Kidney (tissue), 13 donors: ENCODE measurements at regions not wholly inside any gene's neighbourhood (a gene's known extent, or its start where the extent isn't known, plus 50 kb on each side); places are given as distances from the start of the nearest gene placed in this dataset.

Experiments
- DNase-seq, 5 donors: peaks; one replicate each; pipeline ENCODE4 v3.0.0-alpha.2; 2013 to 2020
- FAIRE-seq: peaks from 2 replicates; lab custom pipeline; 2012; peaks lifted over from hg19 to GRCh38; lab: Jason Lieb, UNC
- H3K27ac ChIP-seq, 2 donors: one replicate each; pipeline ENCODE4 v1.7.0; 2013; ENCODE audit warnings: low read depth in 2 of 2, low read length in 2 of 2, inconsistent platforms in 1 of 2
- H3K27me3 ChIP-seq: one replicate; pipeline ENCODE4 v1.7.1; 2013; ENCODE audit warnings: low read length, inconsistent platforms; ENCODE audit not compliant: control insufficient read depth, insufficient read depth
- H3K36me3 ChIP-seq, 3 donors: one replicate each; pipeline versions ENCODE4 v1.7.0 to v1.7.1; 2013; ENCODE audit warnings: low read length in 3 of 3, control low read depth in 1 of 3, inconsistent platforms in 1 of 3; ENCODE audit not compliant: insufficient read depth in 3 of 3, control insufficient read depth in 2 of 3
- H3K4me1 ChIP-seq, 3 donors: one replicate each; pipeline versions ENCODE4 v1.7.0 to v1.7.1; 2013; ENCODE audit warnings: low read length in 3 of 3, inconsistent platforms in 1 of 3, low read depth in 1 of 3; ENCODE audit not compliant: control insufficient read depth in 2 of 3, insufficient read depth in 2 of 3
- H3K4me3 ChIP-seq, 3 donors: one replicate each; pipeline versions ENCODE4 v1.7.0 to v1.8.1; 2013; ENCODE audit warnings: low read length in 3 of 3, control low read depth in 1 of 3, inconsistent platforms in 1 of 3
- H3K9ac ChIP-seq, 3 donors: one replicate each; pipeline versions ENCODE4 v1.7.0 to v1.7.1; 2013; ENCODE audit warnings: low read length in 3 of 3, control low read depth in 1 of 3, inconsistent platforms in 1 of 3
- H3K9me3 ChIP-seq, 3 donors: one replicate each; pipeline versions ENCODE4 v1.7.0 to v1.7.1; 2013; ENCODE audit warnings: low read length in 3 of 3, control low read depth in 1 of 3, inconsistent platforms in 1 of 3; ENCODE audit not compliant: control insufficient read depth in 2 of 3, insufficient read depth in 1 of 3
- intact Hi-C: fragments of 100-400 bp; cut with DNase I; formaldehyde crosslinking; loops from one replicate; pipeline ENCODE4 v1.11.1; 2022
- TF ChIP-seq, protein P1 (sequence below): IDR thresholded peaks from 3 replicates; pipeline ENCODE4 v1.5.1; 2012; ENCODE audit warnings: mild to moderate bottlenecking, moderate library complexity, borderline replicate concordance; ENCODE audit not compliant: insufficient read depth; ENCODE audit errors: extremely low read depth
- donor health status: control.
- donor health status: control.
- donor health status: control.
- donor health status: control.
- donor health status: control.
- donor health status: DM: yes; HTN: yes; CAD: no.
- donor health status: Normal renal cell carcinoma (clear cell type).

DNA sequence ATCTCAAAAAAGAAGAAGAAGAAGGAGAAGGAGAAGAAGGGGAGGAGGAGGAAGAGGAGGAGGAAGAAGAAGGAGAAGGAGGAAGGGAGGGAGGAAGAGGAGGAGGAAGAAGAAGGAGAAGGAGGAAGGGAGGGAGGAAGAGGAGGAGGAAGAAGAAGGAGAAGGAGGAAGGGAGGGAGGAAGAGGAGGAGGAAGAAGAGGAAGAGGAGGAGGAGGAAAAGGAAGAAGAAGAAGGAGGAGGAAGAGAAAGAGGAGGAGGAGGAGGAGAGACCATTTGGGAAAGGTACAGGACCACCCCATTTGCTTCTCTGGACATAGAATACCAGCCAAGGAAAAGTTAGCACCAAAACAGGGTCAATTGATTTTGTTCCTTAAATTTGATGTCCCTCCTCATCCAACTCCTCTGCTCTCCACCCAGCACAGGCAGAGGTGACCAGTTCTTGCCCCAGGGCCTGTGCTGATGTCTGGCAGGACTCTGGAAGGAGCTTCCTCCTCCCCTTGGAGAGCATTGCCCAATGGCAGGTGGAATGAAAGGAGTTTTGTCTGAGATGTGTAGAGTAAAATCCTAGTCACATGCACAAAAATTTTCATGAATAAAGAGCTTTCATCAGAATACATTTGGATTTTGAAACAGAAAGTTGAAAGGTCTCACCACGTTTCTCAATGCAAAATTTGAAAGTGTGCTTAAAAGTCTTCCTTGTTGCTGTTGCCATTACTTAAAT is 182.9 kb downstream of the LY86 start:
- Histone ChIP-seq H3K36me3 (no peaks in the 10 kb centered on the region), H3K4me3 (no peak overlapping the region), H3K9ac (no peak overlapping the region), H3K27ac (no peak overlapping the region), H3K9me3 (no peaks in the 10 kb centered on the region), H3K4me1 (no peaks in the 10 kb centered on the region), H3K27me3 (no peaks in the 10 kb centered on the region)
- FAIRE-seq, result no peak
- no peak for DNase-seq
- intact Hi-C loops, result no loop called here
- TF ChIP-seq, protein P1, sequence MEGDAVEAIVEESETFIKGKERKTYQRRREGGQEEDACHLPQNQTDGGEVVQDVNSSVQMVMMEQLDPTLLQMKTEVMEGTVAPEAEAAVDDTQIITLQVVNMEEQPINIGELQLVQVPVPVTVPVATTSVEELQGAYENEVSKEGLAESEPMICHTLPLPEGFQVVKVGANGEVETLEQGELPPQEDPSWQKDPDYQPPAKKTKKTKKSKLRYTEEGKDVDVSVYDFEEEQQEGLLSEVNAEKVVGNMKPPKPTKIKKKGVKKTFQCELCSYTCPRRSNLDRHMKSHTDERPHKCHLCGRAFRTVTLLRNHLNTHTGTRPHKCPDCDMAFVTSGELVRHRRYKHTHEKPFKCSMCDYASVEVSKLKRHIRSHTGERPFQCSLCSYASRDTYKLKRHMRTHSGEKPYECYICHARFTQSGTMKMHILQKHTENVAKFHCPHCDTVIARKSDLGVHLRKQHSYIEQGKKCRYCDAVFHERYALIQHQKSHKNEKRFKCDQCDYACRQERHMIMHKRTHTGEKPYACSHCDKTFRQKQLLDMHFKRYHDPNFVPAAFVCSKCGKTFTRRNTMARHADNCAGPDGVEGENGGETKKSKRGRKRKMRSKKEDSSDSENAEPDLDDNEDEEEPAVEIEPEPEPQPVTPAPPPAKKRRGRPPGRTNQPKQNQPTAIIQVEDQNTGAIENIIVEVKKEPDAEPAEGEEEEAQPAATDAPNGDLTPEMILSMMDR, result no peak

DNA sequence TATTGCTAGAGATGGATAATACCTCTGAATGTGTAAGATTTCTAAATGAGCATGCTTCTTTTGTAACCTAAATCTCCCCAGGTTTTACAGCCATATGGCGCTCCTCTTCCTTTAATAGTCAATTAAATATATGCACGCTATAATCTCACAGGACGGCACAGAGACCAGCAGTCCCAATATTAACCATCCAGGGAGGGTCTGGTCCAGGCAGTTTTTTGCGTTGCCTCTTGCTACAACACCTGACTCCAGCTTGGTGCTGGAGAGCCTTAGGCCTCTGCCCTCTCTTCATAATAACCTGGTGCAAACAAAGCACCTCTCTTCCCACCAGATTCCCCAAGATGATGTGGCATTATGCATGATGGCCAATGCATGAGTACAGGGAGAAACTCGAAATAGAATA is 183.4 kb downstream of the LY86 start:
- Histone ChIP-seq H3K9ac (no peak overlapping the region), H3K4me1 (no peaks in the 10 kb centered on the region), H3K36me3 (no peaks in the 10 kb centered on the region), H3K9me3 (peaks cover 0 to 2% (median 0%) of the 10 kb centered on the region in 3 donors), H3K27ac (no peak overlapping the region), H3K4me3 (no peak overlapping the region), H3K27me3 (no peaks in the 10 kb centered on the region)
- intact Hi-C loops, result no loop called here
- TF ChIP-seq, protein P1, result no peak
- DNase-seq (no peak), FAIRE-seq (no peak)

- H3K4me1 ChIP-seq, result no peaks in the 10 kb centered on the region
- H3K36me3 ChIP-seq, result no peaks in the 10 kb centered on the region
- H3K27ac ChIP-seq, result no peak overlapping the region
- H3K27me3 ChIP-seq, result no peaks in the 10 kb centered on the region
- intact Hi-C loops, result no loop called here
- TF ChIP-seq, protein P1, result no peak
- DNase-seq (no peak), FAIRE-seq (no peak)
- H3K9me3 ChIP-seq, result peaks cover 0 to 2% (median 0%) of the 10 kb centered on the region in 3 donors
- no peak overlapping the region for H3K4me3 ChIP-seq
- H3K9ac ChIP-seq, result no peak overlapping the region
Measured at GRCh38 chr6:6772751-6773150, 184.2 kb downstream of the LY86 start.

- DNase-seq (no peak), FAIRE-seq (no peak)
- H3K36me3 ChIP-seq, result no peaks in the 10 kb centered on the region
Measured at GRCh38 chr6:6775074-6775473, 186.6 kb downstream of the LY86 start.

More at GRCh38 chr6:6775074-6775473, 186.6 kb downstream of the LY86 start:
- no peak overlapping the region for H3K27ac ChIP-seq
- H3K4me3 ChIP-seq, result no peak overlapping the region
- no peaks in the 10 kb centered on the region for H3K4me1 ChIP-seq
- peaks cover 0 to 2% (median 0%) of the 10 kb centered on the region in 3 donors for H3K9me3 ChIP-seq
- TF ChIP-seq, protein P1, result no peak
- H3K9ac ChIP-seq, result no peak overlapping the region
- intact Hi-C loops, result no loop called here
- H3K27me3 ChIP-seq, result no peaks in the 10 kb centered on the region
